Colonic mucosa (tissue), 4 donors: ENCODE measurements at regions not wholly inside any gene's neighbourhood (a gene's known extent, or its start where the extent isn't known, plus 50 kb on each side); places are given as distances from the start of the nearest gene placed in this dataset.

Experiments
- DNase-seq: peaks from one replicate; pipeline ENCODE4 v3.0.0-alpha.2; 2020
- H3K27ac ChIP-seq: fragments of 200-600 bp; one replicate; pipeline ENCODE4 v1.8.0; 2021
- H3K27me3 ChIP-seq: fragments of 200-600 bp; one replicate; pipeline ENCODE4 v1.8.0; 2021
- H3K36me3 ChIP-seq: fragments of 200-600 bp; one replicate; pipeline ENCODE4 v1.8.0; 2021
- H3K4me1 ChIP-seq: fragments of 200-600 bp; one replicate; pipeline ENCODE4 v1.8.0; 2021; ENCODE audit warnings: mild to moderate bottlenecking
- H3K4me3 ChIP-seq: fragments of 200-600 bp; one replicate; pipeline ENCODE4 v1.8.0; 2021
- H3K9ac ChIP-seq, 2 donors: one replicate each; pipeline ENCODE4 v1.7.0; 2013; ENCODE audit warnings: control low read depth in 2 of 2, low read depth in 2 of 2, low read length in 2 of 2
- H3K9me3 ChIP-seq: fragments of 200-600 bp; one replicate; pipeline ENCODE4 v1.8.0; 2021
- CTCF ChIP-seq: fragments of 200-600 bp; IDR thresholded peaks from one replicate; pipeline ENCODE4 v1.8.0; 2022; ENCODE audit warnings: antibody characterized with exemption, mild to moderate bottlenecking
- intact Hi-C: fragments of 100-400 bp; cut with DNase I; formaldehyde crosslinking; loops from one replicate; pipeline ENCODE4 v1.14.1; 2022
- donor health status: healthy.
- donor health status: DM: no; HTN: no; CAD: no.
- donor health status: DM: no; HTN: no; CAD: no.

DNA sequence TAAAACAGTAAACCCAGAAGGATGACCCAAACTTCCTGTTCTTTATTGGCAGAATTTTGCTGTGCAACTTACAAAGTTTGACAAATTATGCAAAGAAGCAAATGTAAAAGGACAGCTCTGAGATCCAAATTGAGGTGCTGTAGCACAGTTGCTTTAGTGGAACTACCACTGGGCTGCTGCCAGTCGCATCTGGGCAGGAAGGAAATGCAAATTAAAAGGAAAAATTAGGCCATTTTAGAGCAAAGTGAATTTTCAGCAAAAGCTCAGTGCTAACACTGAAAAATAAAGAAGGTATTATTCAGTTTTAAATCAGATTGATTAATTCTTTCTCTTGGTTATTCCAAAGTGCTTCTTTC is 104.5 kb downstream of the ZMAT3 start:
- Histone ChIP-seq H3K36me3 (no peaks in the 10 kb centered on the region), H3K9ac (no peak overlapping the region), H3K4me1 (no peaks in the 10 kb centered on the region), H3K4me3 (no peak overlapping the region), H3K27ac (no peak overlapping the region), H3K27me3 (no peaks in the 10 kb centered on the region), H3K9me3 (no peaks in the 10 kb centered on the region)
- intact Hi-C loops, result loop anchor here (5.0 kb wide), 1 partner anchor 525 kb away; no protein-coding TSS in a partner anchor
- no peak for TF ChIP-seq CTCF
- no peak for DNase-seq

DNA sequence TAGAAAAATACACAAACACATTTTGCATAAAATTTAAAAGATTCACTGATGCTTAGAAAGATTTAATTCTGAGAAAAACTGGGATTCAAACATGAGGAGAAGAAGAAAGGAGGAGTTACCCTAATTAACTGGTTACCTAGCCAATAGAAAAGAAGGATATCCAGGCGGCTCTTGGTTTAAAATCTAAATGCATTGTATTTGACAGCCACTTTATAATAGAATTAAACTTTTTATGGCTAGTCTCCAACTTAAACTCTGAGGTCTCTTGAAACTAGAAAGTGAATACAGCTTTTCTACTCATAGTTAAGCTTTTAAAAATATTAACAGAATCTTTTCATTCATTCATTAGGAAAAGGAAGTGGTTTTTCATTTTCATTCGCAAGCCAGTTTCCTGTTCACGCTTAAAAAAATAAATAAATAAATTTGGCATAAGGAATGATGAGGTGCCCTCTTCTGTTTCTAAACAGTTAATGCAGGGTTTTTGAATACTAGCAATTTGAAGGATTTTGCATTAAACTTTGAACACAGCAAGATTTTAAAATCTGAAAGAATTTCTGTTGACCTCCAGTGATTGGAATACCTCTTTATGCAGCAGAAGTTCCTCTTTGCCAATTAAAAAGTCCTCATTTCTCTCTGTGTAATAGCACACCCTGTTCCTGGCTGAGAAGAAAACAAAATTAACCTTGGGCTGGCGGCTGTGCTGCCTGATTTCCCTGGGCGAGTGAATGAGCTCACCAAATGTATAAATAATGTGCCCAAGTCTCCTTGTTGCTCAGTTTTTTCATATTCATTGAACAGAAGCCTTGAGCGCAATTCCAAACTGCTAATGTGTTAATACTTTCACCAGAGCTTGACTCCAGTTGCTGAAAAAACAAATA is 105.1 kb downstream of the ZMAT3 start:
- no peak for DNase-seq
- peak; percentile 35 for TF ChIP-seq CTCF
- intact Hi-C loops, result loop anchor here (5.0 kb wide), 1 partner anchor 524 kb away; no protein-coding TSS in a partner anchor
- H3K27ac ChIP-seq, result no peak overlapping the region
- no peaks in the 10 kb centered on the region for H3K4me1 ChIP-seq
- no peaks in the 10 kb centered on the region for H3K27me3 ChIP-seq
- H3K4me3 ChIP-seq, result no peak overlapping the region
- no peaks in the 10 kb centered on the region for H3K36me3 ChIP-seq
- H3K9ac ChIP-seq, result no peak overlapping the region
- H3K9me3 ChIP-seq, result no peaks in the 10 kb centered on the region

GRCh38 chr3:178964551-178964950 is 107.1 kb downstream of the ZMAT3 start:
- no peak for TF ChIP-seq CTCF
- intact Hi-C loops, result no loop called here
- H3K9ac ChIP-seq, result no peak overlapping the region

DNA sequence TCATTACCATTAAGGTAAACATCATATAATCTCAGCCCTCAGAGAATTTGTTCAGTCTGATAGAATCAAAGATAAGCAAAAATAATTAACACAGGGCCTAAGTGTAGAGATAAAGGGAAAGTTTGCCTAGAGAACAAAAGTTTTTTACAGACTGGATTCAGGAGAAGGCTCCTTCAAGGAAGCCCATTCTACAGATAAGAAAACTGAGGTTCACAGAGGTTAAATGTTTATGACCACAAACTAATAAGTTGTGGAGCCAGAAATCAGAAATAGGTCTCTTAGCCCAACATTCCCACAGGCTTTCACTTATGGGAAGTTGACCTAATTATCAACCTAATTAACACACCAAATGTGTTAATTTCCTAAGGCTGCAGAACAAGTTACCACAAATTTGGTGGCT is 110.7 kb downstream of the ZMAT3 start:
- no peak for DNase-seq
- Histone ChIP-seq H3K9me3 (no peaks in the 10 kb centered on the region), H3K36me3 (no peaks in the 10 kb centered on the region), H3K27ac (no peak overlapping the region), H3K27me3 (no peaks in the 10 kb centered on the region), H3K4me1 (no peaks in the 10 kb centered on the region), H3K4me3 (no peak overlapping the region), H3K9ac (no peak overlapping the region)
- intact Hi-C loops, result no loop called here
- no peak for TF ChIP-seq CTCF

More at GRCh38 chr3:178964551-178964950, 107.1 kb downstream of the ZMAT3 start:
- Histone ChIP-seq H3K4me3 (no peak overlapping the region), H3K27ac (no peak overlapping the region), H3K36me3 (no peaks in the 10 kb centered on the region), H3K9me3 (no peaks in the 10 kb centered on the region), H3K27me3 (no peaks in the 10 kb centered on the region), H3K4me1 (no peaks in the 10 kb centered on the region)
- DNase-seq, result no peak

DNA sequence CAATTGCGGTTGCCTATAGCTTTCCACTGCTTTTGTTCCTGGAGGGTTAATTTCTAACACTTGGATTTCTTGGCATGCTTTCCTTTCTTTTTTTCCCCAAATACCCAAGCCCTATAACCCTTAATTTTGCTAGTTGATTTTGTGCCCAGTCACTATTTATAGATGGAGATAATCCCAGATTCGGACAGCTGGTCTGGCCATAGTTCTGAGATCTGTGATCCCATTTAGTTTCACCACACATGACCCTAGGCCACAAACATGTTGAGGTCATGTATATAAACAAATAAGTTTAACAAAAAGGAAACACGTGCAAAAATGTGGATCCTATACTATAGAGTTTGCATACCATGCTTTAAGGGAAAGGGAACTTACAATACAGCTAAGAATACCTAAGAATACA is 111.4 kb downstream of the ZMAT3 start:
- no peak for DNase-seq
- H3K4me1 ChIP-seq, result no peaks in the 10 kb centered on the region
- H3K9ac ChIP-seq, result no peak overlapping the region
- no peak for TF ChIP-seq CTCF
- intact Hi-C loops, result no loop called here
- H3K27ac ChIP-seq, result no peak overlapping the region
- no peaks in the 10 kb centered on the region for H3K27me3 ChIP-seq
- no peak overlapping the region for H3K4me3 ChIP-seq
- H3K36me3 ChIP-seq, result no peaks in the 10 kb centered on the region
- H3K9me3 ChIP-seq, result no peaks in the 10 kb centered on the region
